CD4-positive, alpha-beta T cell treated with Interleukin-15 for 4 hours (primary cell): ENCODE measurements at regions not wholly inside any gene's neighbourhood (a gene's known extent, or its start where the extent isn't known, plus 50 kb on each side); places are given as distances from the start of the nearest gene placed in this dataset.

ENCODE experiments used
- DNase-seq: peaks from one replicate; pipeline ENCODE4 v3.0.0-alpha.2; 2020; ENCODE audit warnings: low spot score

GRCh38 chr1:229033480-229033879 lies 237.4 kb upstream of the RAB4A start:
- DNase-seq = no peak

- DNase-seq = no peak
Measured at GRCh38 chr1:229034342-229034741, 236.6 kb upstream of the RAB4A start.

- DNase-seq = no peak
Measured at GRCh38 chr1:229035054-229035747, 235.7 kb upstream of the RAB4A start.

DNA sequence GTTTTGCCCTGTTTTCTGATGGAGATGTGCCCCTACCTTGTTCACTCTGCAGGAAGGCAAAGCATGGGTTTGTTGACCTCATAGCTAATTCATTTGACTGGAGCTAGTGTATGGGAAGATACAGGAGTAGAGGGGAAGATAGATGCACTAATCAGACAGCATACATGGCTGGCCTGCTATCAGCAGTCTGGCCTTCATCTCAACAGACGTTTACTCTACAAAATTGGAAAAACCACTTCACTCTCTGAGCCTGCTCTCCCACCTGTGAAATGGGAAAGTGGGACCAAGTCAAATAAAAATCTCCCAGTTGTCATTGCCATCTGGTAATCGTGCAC lies 235.2 kb upstream of the RAB4A start:
- no peak for DNase-seq

GRCh38 chr1:229037806-229038405 lies 233.0 kb upstream of the RAB4A start:
- no peak for DNase-seq

GRCh38 chr1:229040630-229041358 lies 230.1 kb upstream of the RAB4A start:
- DNase-seq = no peak

- DNase-seq = no peak
Measured at GRCh38 chr1:229041946-229042345, 229.0 kb upstream of the RAB4A start.

DNA sequence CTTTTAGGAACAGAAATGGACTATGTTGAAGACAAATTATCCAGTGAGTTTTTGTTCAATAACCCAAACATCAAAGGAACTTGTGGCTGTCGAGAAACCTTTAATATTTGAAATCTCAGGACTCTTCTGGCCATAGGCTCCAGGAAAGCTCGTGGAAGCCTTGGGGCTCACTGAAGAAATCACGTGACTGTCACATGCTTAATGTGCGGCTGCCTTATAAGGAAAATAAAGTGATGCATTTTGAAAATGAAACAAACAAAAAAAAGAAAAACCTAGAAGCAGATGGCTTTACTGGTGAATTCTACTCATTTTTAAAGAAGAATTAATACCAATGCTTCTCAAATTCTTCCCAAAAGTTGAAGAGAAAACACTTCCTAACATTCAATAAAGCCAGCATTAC lies 228.4 kb upstream of the RAB4A start:
- DNase-seq = no peak

DNA sequence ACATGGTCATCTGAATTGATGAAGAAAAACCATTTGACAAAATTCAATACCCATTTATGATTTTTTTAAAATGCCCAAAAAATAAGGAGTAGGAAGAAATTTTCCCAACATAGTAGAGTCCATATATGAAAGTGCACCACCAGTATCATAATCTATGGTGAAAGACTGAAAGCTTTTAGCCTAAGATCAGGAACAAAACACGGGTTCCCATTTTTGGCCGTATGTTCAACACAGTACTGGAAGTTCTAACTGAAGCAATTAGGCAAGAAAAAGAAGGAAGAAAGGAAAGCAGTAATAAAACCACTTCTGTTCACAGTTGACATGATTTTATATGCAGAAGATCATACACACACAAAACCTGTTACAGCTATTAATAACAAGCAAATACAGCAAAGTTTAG lies 227.8 kb upstream of the RAB4A start:
- DNase-seq = no peak

- no peak for DNase-seq
Measured at GRCh38 chr1:229046251-229046853, 224.6 kb upstream of the RAB4A start.

GRCh38 chr1:229047161-229047839 lies 223.6 kb upstream of the RAB4A start:
- DNase-seq = no peak

DNA sequence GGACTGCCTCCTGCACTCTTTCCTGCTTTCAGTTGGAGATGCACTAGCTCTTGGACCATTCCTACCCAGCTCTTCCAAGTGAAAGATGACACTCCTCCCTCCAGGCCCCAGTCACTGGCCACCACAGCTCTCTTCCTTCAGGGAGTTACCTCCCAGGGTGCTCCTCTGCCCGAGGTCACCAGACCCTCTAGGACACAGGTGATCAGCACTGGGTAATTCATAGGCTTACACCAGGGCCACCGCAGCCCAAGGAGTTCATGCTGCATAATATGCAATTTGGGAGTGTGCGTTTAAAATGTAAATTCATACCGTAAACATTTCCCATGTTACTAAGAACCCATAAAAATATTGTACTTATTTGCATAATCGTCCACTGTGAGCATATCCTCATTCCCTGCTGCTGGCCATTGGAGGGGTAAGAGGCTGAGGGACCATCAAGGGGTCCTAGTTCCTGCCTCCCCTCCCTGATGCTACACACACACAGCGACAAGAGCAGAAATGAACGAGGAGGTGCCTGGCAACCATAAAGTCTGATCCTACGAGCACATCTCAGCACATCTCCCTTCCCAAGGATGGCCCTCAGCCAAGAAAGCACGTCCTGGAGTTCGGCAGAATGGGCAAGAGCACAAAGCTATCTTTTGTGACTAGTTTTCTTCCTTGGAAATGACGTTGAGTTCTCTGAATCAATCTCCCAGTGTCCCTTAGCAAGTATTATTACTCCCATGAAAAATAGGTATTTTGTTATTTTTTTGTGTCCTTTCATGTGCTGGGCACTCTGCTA lies 222.9 kb upstream of the RAB4A start:
- DNase-seq = no peak

GRCh38 chr1:229048896-229049295 lies 222.0 kb upstream of the RAB4A start:
- no peak for DNase-seq

GRCh38 chr1:229056046-229056445 lies 214.9 kb upstream of the RAB4A start:
- no peak for DNase-seq

DNA sequence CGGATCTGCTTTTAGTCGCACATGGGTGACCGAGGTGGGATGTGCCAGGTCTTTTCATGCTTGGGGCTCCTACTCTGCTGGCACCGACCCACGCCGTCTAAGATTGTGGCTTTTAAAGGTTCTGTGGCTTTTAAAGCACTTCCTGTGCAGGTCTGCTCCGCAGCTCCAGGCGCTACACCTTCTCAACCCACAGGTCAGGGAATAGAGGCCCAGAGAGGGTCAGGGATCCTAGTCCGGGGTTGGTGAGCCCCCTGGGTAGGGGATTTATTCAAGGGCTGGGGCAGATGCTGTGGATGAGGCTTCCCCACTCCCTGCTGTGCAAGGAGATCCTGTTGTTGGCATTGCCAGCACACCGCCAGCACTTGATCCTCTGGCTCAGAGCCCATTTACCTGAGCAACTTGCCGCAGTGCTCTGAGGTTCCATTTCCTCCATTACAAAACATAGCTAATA lies 212.8 kb upstream of the RAB4A start:
- peak; percentile 31 for DNase-seq

- DNase-seq = no peak
Measured at GRCh38 chr1:229058729-229059128, 212.2 kb upstream of the RAB4A start.

GRCh38 chr1:229059671-229060539 lies 211.0 kb upstream of the RAB4A start:
- no peak for DNase-seq

- no peak for DNase-seq
Measured at GRCh38 chr1:229062135-229062534, 208.8 kb upstream of the RAB4A start.

DNA sequence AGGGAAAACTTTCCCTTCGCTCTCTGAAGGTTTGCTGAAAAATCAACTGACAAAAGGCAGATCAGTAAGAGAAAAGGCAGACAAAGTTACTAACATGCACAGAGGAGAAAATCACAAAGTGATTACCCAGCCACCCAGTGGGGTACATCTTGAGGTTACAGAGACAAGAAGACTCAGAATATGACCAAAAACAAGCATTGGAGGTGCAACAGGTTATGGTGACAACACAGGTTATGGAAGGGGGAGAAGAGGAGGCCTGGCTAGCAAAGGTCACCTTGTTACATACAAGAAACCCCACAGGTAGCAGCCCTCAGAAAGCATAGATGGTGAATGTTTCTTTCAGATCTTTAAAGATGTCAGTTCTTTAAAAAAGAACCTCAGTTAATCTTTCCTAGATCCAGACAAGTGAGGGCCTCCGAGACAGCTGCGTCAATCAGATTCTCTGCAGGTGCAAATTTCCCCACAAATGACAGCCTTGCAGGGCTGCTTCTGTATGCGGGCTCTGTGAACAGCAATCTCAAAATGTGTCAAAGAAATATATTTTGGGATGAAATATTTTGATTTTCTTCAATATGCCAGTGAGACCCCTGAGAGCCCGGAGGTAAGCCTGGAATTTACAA lies 207.6 kb upstream of the RAB4A start:
- DNase-seq = no peak
